ACC112 (cell line): ENCODE measurements at regions not wholly inside any gene's neighbourhood (a gene's known extent, or its start where the extent isn't known, plus 50 kb on each side); places are given as distances from the start of the nearest gene placed in this dataset.

Experiments used
- H2AFZ ChIP-seq: fragments of 200-600 bp; sonication (generic); one replicate; pipeline ENCODE4 v1.6.0; 2017; ENCODE audit warnings: antibody characterized with exemption, low read length; ENCODE audit not compliant: unreplicated experiment
- H3K27ac ChIP-seq: fragments of 200-600 bp; sonication (generic); 2 replicates; pipeline ENCODE4 v1.5.1; 2014; ENCODE audit warnings: low read depth, mild to moderate bottlenecking, antibody characterized with exemption, low read length, moderate library complexity
- H3K27me3 ChIP-seq: fragments of 200-600 bp; sonication (generic); 2 replicates; pipeline ENCODE4 v1.6.1; 2014; ENCODE audit warnings: mild to moderate bottlenecking, antibody characterized with exemption, low read length, moderate library complexity, mixed read lengths; ENCODE audit not compliant: insufficient read depth
- H3K36me3 ChIP-seq: fragments of 200-600 bp; sonication (generic); 2 replicates; pipeline ENCODE4 v1.6.1; 2016; ENCODE audit warnings: mild to moderate bottlenecking, antibody characterized with exemption, low read length, moderate library complexity, mixed read lengths; ENCODE audit not compliant: insufficient read depth
- H3K4me1 ChIP-seq: fragments of 200-600 bp; sonication (generic); one replicate; pipeline ENCODE4 v1.6.1; 2016; ENCODE audit warnings: low read length, mixed read lengths; ENCODE audit not compliant: insufficient read depth, unreplicated experiment, control insufficient read depth
- H3K4me3 ChIP-seq: fragments of 200-600 bp; sonication (generic); 2 replicates; pipeline ENCODE4 v1.5.1; 2014; ENCODE audit warnings: mild to moderate bottlenecking, low read depth, low read length
- H3K79me2 ChIP-seq: fragments of 200-600 bp; sonication (generic); one replicate; pipeline ENCODE4 v1.6.0; 2016; ENCODE audit warnings: low read length; ENCODE audit not compliant: control insufficient read depth, unreplicated experiment, insufficient read depth

- Histone ChIP-seq H3K36me3 (no peaks in the 10 kb centered on the region), H3K4me1 (no peaks in the 10 kb centered on the region), H3K79me2 (no peaks in the 10 kb centered on the region), H3K27ac (no peak overlapping the region), H2AFZ (no peak overlapping the region), H3K4me3 (no peak overlapping the region), H3K27me3 (no peaks in the 10 kb centered on the region)
Observed at GRCh38 chr3:80543154-80543553, 775.4 kb upstream of the ROBO1 start.

DNA sequence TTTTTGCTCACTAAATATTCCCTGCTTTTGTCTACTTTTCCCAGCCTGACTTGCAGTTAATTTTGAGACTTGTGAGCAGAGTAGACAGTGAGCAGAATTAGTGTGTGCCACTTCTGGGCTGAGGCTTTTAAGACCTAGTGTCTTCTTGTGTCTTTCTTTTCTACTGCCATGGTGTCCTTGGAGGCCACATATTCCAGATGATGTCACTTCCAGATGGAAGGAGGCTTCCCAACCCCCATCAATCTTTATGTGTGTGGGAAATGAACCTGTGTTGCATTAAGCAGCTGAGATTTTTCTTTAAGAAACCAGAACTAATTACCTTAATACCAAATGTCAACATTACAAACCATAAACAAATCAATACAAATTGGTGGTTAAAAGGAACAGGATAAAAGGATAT is 774.7 kb upstream of the ROBO1 start:
- Histone ChIP-seq H3K36me3 (no peaks in the 10 kb centered on the region), H3K27me3 (no peaks in the 10 kb centered on the region), H3K4me1 (no peaks in the 10 kb centered on the region), H3K4me3 (no peak overlapping the region), H2AFZ (no peak overlapping the region), H3K79me2 (no peaks in the 10 kb centered on the region), H3K27ac (no peak overlapping the region)

- no peak overlapping the region for H3K4me3 ChIP-seq
- H3K27ac ChIP-seq, result no peak overlapping the region
- no peaks in the 10 kb centered on the region for H3K79me2 ChIP-seq
- H3K27me3 ChIP-seq, result no peaks in the 10 kb centered on the region
- no peak overlapping the region for H2AFZ ChIP-seq
- no peaks in the 10 kb centered on the region for H3K36me3 ChIP-seq
- H3K4me1 ChIP-seq, result no peaks in the 10 kb centered on the region
Observed at GRCh38 chr3:80537680-80538079, 769.9 kb upstream of the ROBO1 start.

DNA sequence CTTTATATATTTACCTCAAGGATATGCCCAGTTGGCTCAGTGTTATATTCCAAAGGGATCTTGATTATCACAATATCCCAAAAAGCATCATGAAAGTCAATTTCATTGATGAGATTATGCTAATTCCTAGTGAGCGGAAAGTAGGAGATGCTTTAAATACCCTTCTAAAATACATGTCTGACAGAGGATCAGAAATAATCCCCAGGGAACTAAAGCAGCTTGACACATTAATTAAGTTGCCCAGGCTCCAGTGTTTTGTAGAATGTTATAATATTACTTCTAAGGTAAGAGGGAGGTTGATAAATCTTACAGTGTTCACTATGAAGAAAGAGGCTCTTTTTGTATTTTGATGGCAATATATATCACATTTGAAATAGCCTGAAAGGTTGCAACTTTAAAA is 767.5 kb upstream of the ROBO1 start:
- Histone ChIP-seq H3K36me3 (no peaks in the 10 kb centered on the region), H3K4me3 (no peak overlapping the region), H2AFZ (no peak overlapping the region)

DNA sequence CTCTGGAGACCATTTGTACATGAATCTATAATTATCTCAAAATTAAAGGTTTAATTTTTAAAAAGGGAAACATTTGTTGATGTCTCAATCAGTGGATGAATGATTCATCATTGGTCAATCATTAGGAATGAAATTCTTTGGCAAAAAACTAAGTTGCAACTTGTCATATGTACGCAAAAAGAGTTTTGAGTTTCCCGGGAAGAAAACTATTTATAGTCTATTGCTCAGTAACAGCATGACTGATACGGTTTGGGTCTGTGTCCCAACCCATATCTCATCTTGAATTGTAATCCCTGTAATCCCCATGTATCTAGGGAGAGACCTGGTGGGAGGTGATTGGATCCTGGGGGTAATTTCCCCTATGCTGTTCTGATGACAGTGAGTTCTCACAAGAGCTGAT is 765.8 kb upstream of the ROBO1 start:
- H3K4me1 ChIP-seq, result no peaks in the 10 kb centered on the region
- no peaks in the 10 kb centered on the region for H3K27me3 ChIP-seq
- H3K4me3 ChIP-seq, result no peak overlapping the region
- H3K79me2 ChIP-seq, result no peaks in the 10 kb centered on the region
- H3K27ac ChIP-seq, result peak overlapping the region; percentile 53; the same call in 1 of the 2 replicates
- no peaks in the 10 kb centered on the region for H3K36me3 ChIP-seq
- H2AFZ ChIP-seq, result no peak overlapping the region

More for the DNA sequence above, 767.5 kb upstream of the ROBO1 start:
- Histone ChIP-seq H3K79me2 (no peaks in the 10 kb centered on the region), H3K27me3 (no peaks in the 10 kb centered on the region), H3K4me1 (no peaks in the 10 kb centered on the region), H3K27ac (no peak overlapping the region)

GRCh38 chr3:80526153-80526552 is 758.4 kb upstream of the ROBO1 start:
- H3K79me2 ChIP-seq, result no peaks in the 10 kb centered on the region
- no peak overlapping the region for H3K27ac ChIP-seq
- no peaks in the 10 kb centered on the region for H3K36me3 ChIP-seq
- H2AFZ ChIP-seq, result peak overlapping the region; percentile 73
- no peaks in the 10 kb centered on the region for H3K27me3 ChIP-seq
- H3K4me1 ChIP-seq, result peaks cover 4% of the 10 kb centered on the region
- no peak overlapping the region for H3K4me3 ChIP-seq

- no peaks in the 10 kb centered on the region for H3K36me3 ChIP-seq
- no peak overlapping the region for H3K4me3 ChIP-seq
- H2AFZ ChIP-seq, result no peak overlapping the region
- peaks cover 4% of the 10 kb centered on the region for H3K4me1 ChIP-seq
- no peaks in the 10 kb centered on the region for H3K79me2 ChIP-seq
- H3K27me3 ChIP-seq, result no peaks in the 10 kb centered on the region
- H3K27ac ChIP-seq, result no peak overlapping the region
Observed at GRCh38 chr3:80521081-80521480, 753.3 kb upstream of the ROBO1 start.

- Histone ChIP-seq H3K27ac (no peak overlapping the region), H3K79me2 (no peaks in the 10 kb centered on the region), H3K4me3 (no peak overlapping the region), H2AFZ (no peak overlapping the region), H3K36me3 (no peaks in the 10 kb centered on the region), H3K4me1 (no peaks in the 10 kb centered on the region), H3K27me3 (no peaks in the 10 kb centered on the region)
Observed at GRCh38 chr3:80519436-80519835, 751.6 kb upstream of the ROBO1 start.

- no peaks in the 10 kb centered on the region for H3K27me3 ChIP-seq
- no peak overlapping the region for H3K4me3 ChIP-seq
- no peak overlapping the region for H2AFZ ChIP-seq
- no peak overlapping the region for H3K27ac ChIP-seq
- H3K4me1 ChIP-seq, result no peaks in the 10 kb centered on the region
- no peaks in the 10 kb centered on the region for H3K79me2 ChIP-seq
- no peaks in the 10 kb centered on the region for H3K36me3 ChIP-seq
Observed at GRCh38 chr3:80496452-80496851, 728.7 kb upstream of the ROBO1 start.

DNA sequence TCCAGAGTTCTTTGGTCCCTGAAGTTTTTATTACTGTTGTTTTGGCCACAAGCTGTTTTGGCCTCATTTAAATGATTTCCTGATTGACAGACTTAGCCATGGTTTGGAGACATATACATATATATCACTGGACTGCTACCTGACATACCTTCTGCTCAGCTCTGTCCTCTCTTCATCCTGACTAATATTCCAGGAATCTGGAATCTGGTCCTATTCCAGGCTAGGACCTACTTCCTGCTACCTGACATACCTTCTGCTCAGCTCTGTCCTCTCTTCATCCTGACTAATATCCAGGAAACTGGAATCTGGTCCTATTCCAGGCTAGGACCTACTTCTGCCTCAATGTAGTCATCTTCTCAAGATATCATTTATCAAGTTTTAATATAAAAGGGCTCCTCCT is 724.4 kb upstream of the ROBO1 start:
- Histone ChIP-seq H3K4me3 (no peak overlapping the region), H3K36me3 (no peaks in the 10 kb centered on the region), H3K4me1 (no peaks in the 10 kb centered on the region), H2AFZ (no peak overlapping the region), H3K27me3 (no peaks in the 10 kb centered on the region), H3K79me2 (no peaks in the 10 kb centered on the region), H3K27ac (no peak overlapping the region)

DNA sequence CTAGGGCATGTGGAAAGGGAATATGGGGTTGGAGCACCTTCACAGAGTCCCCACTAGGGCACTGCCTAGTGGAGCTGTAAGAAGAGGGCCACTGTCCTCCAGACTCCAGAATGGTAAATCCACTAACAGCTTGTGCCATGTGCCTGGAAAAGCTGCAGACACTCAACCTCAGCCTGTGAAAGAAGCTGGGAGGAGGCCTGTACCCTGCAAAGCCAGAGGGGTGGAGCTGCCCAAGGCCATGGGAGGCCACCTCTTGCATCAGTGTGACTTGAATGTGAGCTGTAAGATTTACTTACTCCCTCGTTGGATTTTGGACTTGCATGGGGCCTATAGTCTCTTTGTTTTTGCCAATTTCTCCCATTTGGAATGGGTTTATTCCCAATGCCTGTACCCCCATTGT is 705.2 kb upstream of the ROBO1 start:
- no peaks in the 10 kb centered on the region for H3K27me3 ChIP-seq
- no peaks in the 10 kb centered on the region for H3K4me1 ChIP-seq
- no peak overlapping the region for H2AFZ ChIP-seq
- H3K27ac ChIP-seq, result no peak overlapping the region
- H3K36me3 ChIP-seq, result no peaks in the 10 kb centered on the region
- H3K79me2 ChIP-seq, result no peaks in the 10 kb centered on the region
- H3K4me3 ChIP-seq, result no peak overlapping the region
